ENCODE measurements at regions not wholly inside any gene's neighbourhood (a gene's known extent, or its start where the extent isn't known, plus 50 kb on each side); places are given as distances from the start of the nearest gene placed in this dataset.

DNA sequence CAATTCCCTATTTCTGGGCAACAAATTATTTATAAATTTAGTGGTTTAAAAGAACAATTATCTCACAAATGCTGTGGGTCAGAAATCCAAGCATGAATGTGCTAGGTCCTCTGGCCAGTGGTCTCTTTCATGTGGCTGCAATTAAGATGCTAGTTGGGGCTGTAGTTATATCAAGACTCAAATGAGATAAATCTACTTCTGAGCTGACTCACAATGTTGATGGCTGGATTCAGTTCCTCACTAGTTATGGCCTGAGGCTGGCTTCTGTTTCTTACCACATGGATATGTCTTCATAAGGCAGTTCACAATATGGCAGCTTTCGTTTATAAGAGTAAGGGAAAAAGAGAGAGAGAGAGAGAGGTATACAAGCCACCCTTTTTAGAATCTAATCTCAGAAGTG lies 717.0 kb downstream of the PRELID2 start:
- H3K9me3 ChIP-seq (replicated peaks in 1 of 11) = no peaks in the 10 kb centered on the region
- no peak overlapping the region for H3K9ac ChIP-seq
- H3K4me3 ChIP-seq = no peak overlapping the region
- no peaks in the 10 kb centered on the region for H4K20me1 ChIP-seq
- H3K4me1 ChIP-seq = no peaks in the 10 kb centered on the region
- no peaks in the 10 kb centered on the region for H3K36me3 ChIP-seq
- no peak overlapping the region for H3K27ac ChIP-seq
- TF ChIP-seq Cebpa-rat (IDR thresholded peaks at IDR 0.05) = no peak
- no peak overlapping the region for H3K4me2 ChIP-seq
- no peaks in the 10 kb centered on the region for H3K27me3 ChIP-seq

DNA sequence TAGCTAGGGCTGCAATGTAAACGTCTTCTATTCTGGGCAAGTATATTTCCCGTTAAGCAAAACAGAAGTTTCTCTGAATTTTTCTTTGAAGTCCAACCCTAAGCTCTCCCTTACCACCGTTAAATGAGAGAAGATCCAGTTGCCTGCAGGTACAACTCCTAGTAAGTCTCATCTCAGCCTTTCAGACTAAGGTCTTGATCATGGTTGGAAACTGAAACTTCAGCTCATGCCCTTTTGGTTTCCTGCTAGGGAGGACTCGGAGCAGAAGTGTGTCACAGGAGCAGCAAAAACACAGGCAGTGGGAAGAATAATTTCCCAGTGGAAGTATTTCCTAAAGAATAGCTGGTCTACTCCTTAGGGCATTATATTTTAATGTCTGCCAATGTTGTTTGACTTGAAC lies 717.9 kb downstream of the PRELID2 start:
- no peak for TF ChIP-seq Cebpa-rat (IDR thresholded peaks at IDR 0.05)
- Histone ChIP-seq H3K9ac (no peak overlapping the region), H3K4me1 (no peaks in the 10 kb centered on the region), H3K27ac (no peak overlapping the region), H3K4me2 (no peak overlapping the region), H3K9me3 (replicated peaks in 1 of 11) (no peaks in the 10 kb centered on the region), H3K36me3 (no peaks in the 10 kb centered on the region), H4K20me1 (no peaks in the 10 kb centered on the region), H3K4me3 (no peak overlapping the region), H3K27me3 (no peaks in the 10 kb centered on the region)

DNA sequence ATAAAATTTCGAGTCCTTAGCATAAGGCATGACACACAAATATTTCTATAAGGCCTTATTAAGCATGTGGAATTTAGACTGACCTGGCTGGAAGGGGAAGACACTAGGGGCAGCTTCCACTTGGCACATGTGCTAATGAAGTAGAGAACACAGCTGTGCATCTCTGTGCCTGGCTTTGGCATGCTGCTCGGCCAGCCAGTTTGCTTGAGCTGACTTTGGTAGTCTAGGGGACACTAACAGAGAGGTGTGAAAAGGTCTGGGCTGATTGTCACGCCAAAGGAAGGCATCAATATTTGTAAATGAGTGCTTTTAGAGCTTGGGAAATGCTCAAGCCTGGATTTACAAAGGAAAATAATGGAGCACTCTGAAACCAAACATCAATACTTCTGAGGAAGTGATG lies 723.7 kb downstream of the PRELID2 start:
- H3K27me3 ChIP-seq = no peaks in the 10 kb centered on the region
- H3K36me3 ChIP-seq = no peaks in the 10 kb centered on the region
- H3K9ac ChIP-seq = no peak overlapping the region
- no peaks in the 10 kb centered on the region for H3K9me3 ChIP-seq (replicated peaks in 1 of 11)
- H4K20me1 ChIP-seq = no peaks in the 10 kb centered on the region
- no peak overlapping the region for H3K4me2 ChIP-seq
- no peak overlapping the region for H3K4me3 ChIP-seq
- no peak for TF ChIP-seq Cebpa-rat (IDR thresholded peaks at IDR 0.05)
- no peaks in the 10 kb centered on the region for H3K4me1 ChIP-seq
- no peak overlapping the region for H3K27ac ChIP-seq

DNA sequence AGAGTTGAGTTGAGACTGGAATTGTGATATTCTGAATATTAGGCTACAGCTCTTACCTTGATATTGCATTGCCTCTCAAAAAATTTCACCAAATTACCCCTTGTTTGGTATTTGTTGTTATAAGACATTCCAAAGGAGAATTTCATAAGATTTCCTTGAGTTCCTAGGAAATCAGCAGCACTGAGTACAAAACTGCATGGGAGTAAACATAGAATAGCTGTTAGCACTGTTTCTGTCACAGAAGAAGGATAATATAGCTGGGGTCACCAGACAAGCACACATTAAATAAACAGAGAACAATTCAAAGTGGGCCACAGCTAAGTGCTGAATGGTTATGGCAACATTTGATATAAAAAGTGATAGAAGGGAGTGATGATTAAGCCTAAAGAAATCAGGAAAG lies 724.3 kb downstream of the PRELID2 start:
- H3K36me3 ChIP-seq = no peaks in the 10 kb centered on the region
- H3K4me2 ChIP-seq = no peak overlapping the region
- no peaks in the 10 kb centered on the region for H3K4me1 ChIP-seq
- H3K27me3 ChIP-seq = no peaks in the 10 kb centered on the region
- no peak for TF ChIP-seq Cebpa-rat (IDR thresholded peaks at IDR 0.05)
- no peaks in the 10 kb centered on the region for H3K9me3 ChIP-seq (replicated peaks in 1 of 11)
- H3K27ac ChIP-seq = no peak overlapping the region
- H3K9ac ChIP-seq = no peak overlapping the region
- no peak overlapping the region for H3K4me3 ChIP-seq
- no peaks in the 10 kb centered on the region for H4K20me1 ChIP-seq

DNA sequence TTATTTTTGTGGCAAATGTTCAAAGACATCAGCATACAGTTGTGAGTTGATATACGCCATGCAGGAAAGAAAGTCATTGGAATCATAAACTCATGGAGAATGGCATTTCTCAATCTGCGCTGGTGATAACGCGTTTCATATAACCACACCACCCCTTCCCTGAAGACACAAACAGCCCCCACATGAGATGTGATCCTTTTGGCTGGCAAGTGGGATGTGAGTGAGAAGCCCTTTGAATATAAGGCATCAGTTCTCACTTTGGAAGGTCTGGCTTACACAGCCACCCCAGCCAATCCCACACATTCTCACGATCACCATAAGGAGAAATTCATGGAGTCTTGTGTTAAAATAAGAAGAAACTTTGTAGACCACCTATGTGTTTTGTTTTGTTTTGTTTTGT lies 725.0 kb downstream of the PRELID2 start:
- Histone ChIP-seq H3K9me3 (replicated peaks in 1 of 11) (no peaks in the 10 kb centered on the region), H3K27ac (no peak overlapping the region)
- TF ChIP-seq Cebpa-rat (IDR thresholded peaks at IDR 0.05) = no peak

GRCh38 chr5:145105384-145105783 lies 729.8 kb downstream of the PRELID2 start:
- Histone ChIP-seq H4K20me1 (no peaks in the 10 kb centered on the region), H3K27ac (no peak overlapping the region), H3K4me2 (no peak overlapping the region), H3K4me3 (no peak overlapping the region), H3K9me3 (replicated peaks in 1 of 11) (no peaks in the 10 kb centered on the region), H3K36me3 (no peaks in the 10 kb centered on the region), H3K27me3 (no peaks in the 10 kb centered on the region), H3K4me1 (no peaks in the 10 kb centered on the region), H3K9ac (no peak overlapping the region)
- no peak for TF ChIP-seq Cebpa-rat (IDR thresholded peaks at IDR 0.05)

More for the DNA sequence above, 725.0 kb downstream of the PRELID2 start:
- H3K36me3 ChIP-seq = no peaks in the 10 kb centered on the region
- no peak overlapping the region for H3K9ac ChIP-seq
- no peaks in the 10 kb centered on the region for H4K20me1 ChIP-seq
- H3K27me3 ChIP-seq = no peaks in the 10 kb centered on the region
- no peaks in the 10 kb centered on the region for H3K4me1 ChIP-seq
- no peak overlapping the region for H3K4me3 ChIP-seq
- H3K4me2 ChIP-seq = no peak overlapping the region

DNA sequence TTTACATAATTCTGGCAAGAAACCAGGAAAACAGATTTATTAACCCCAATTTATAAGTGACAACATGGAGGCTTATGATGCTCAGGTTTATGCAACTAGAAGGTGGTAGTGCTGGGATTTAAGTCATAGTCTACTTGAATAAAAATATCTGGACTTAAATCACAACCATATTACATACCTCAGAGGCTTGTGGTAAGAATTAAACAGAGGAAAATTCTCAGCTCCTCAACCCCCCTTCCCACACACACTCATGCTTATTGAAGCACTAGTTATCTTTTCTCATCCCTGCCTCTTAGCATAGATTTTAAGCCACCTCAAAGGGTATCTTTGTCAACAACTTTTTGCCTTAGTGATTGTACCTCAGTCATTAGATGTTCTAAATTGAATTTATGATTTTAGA lies 731.0 kb downstream of the PRELID2 start:
- H3K9me3 ChIP-seq (replicated peaks in 1 of 11) = no peaks in the 10 kb centered on the region
- H3K27ac ChIP-seq = no peak overlapping the region
- no peaks in the 10 kb centered on the region for H3K27me3 ChIP-seq
- no peaks in the 10 kb centered on the region for H3K4me1 ChIP-seq
- no peak overlapping the region for H3K4me3 ChIP-seq
- H3K36me3 ChIP-seq = no peaks in the 10 kb centered on the region
- no peak overlapping the region for H3K4me2 ChIP-seq
- no peaks in the 10 kb centered on the region for H4K20me1 ChIP-seq
- H3K9ac ChIP-seq = no peak overlapping the region
- no peak for TF ChIP-seq Cebpa-rat (IDR thresholded peaks at IDR 0.05)

DNA sequence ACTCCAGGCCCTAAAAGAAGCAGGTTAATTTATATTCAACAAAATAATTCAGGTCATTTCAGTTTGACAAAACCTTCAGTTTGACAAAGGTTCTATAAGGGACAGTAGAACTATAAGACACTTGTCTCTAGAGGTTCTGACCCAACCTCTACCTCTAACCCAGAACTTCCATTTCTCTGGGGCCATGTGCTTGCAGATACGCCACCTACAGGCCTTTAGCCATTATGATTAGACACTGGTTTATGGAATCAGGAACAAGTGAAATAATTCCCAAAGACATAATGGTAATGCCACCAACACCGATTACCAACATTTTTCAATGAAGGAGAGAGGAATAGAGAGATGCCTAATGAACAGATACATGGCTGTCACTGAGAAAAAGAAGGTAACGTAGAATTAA lies 733.9 kb downstream of the PRELID2 start:
- Histone ChIP-seq H3K9me3 (replicated peaks in 1 of 11) (no peaks in the 10 kb centered on the region), H3K27me3 (no peaks in the 10 kb centered on the region), H3K36me3 (no peaks in the 10 kb centered on the region), H4K20me1 (no peaks in the 10 kb centered on the region), H3K4me2 (no peak overlapping the region), H3K4me3 (no peak overlapping the region), H3K4me1 (no peaks in the 10 kb centered on the region), H3K27ac (no peak overlapping the region), H3K9ac (no peak overlapping the region)
- TF ChIP-seq Cebpa-rat (IDR thresholded peaks at IDR 0.05) = no peak

- H3K9me3 ChIP-seq (replicated peaks in 1 of 11) = peaks cover 0 to 5% (median 0%) of the 10 kb centered on the region in 11 experiments; a peak in 2 of 22 replicates
- no peak overlapping the region for H3K9ac ChIP-seq
- H3K4me3 ChIP-seq = no peak overlapping the region
- no peaks in the 10 kb centered on the region for H3K4me1 ChIP-seq
- no peak overlapping the region for H3K27ac ChIP-seq
- no peak overlapping the region for H3K4me2 ChIP-seq
- TF ChIP-seq Cebpa-rat (IDR thresholded peaks at IDR 0.05) = no peak
- no peaks in the 10 kb centered on the region for H4K20me1 ChIP-seq
- no peaks in the 10 kb centered on the region for H3K36me3 ChIP-seq
- H3K27me3 ChIP-seq = no peaks in the 10 kb centered on the region
Measured at GRCh38 chr5:145090115-145090514, 745.0 kb downstream of the PRELID2 start.

DNA sequence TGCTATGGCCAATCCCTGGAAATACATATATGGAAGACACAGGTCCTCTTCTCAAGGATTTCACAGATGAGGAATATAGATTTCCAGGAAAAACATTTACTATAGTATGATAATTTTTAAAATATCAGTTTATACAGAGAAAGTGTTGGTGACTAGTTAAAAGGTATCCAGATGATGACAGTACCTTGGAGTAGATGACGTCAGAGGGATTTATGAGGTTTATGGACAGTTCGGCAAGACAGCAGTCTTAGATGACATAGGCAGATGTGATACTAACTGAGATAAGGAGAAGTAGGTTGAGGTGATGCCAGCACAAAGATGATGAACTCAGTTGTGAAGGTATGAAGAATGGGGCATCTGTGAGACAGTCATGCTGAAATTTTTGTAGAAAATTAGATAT lies 750.3 kb downstream of the PRELID2 start:
- no peaks in the 10 kb centered on the region for H4K20me1 ChIP-seq
- H3K9me3 ChIP-seq (replicated peaks in 1 of 11) = no peaks in the 10 kb centered on the region
- no peaks in the 10 kb centered on the region for H3K27me3 ChIP-seq
- no peaks in the 10 kb centered on the region for H3K36me3 ChIP-seq
- no peak overlapping the region for H3K4me3 ChIP-seq
- H3K9ac ChIP-seq = no peak overlapping the region
- no peak for TF ChIP-seq Cebpa-rat (IDR thresholded peaks at IDR 0.05)
- H3K4me2 ChIP-seq = no peak overlapping the region
- no peak overlapping the region for H3K27ac ChIP-seq
- no peaks in the 10 kb centered on the region for H3K4me1 ChIP-seq

DNA sequence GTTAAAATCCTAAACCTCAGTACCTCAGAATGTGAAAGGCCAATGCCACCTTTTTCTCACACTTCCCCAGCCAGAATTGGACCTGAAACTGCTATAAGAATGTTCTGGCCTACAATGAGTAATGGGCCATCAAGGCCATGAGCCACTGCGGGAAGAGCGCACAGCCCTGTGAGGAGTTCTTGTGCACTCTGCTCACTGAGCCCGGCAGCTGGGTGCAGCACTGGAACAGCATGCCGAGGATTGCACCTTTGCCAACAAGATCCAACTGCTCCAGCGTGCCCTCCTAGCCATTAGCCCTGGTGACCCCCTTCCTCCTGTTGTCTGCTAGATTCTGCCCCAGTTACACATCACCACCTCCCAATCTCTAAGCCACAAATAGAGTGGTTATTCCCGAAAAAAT lies 758.1 kb downstream of the PRELID2 start:
- no peaks in the 10 kb centered on the region for H3K4me1 ChIP-seq
- no peaks in the 10 kb centered on the region for H3K9me3 ChIP-seq (replicated peaks in 1 of 11)
- TF ChIP-seq Cebpa-rat (IDR thresholded peaks at IDR 0.05) = no peak
- no peak overlapping the region for H3K4me3 ChIP-seq
- no peak overlapping the region for H3K9ac ChIP-seq
- H3K27me3 ChIP-seq = no peaks in the 10 kb centered on the region
- H3K4me2 ChIP-seq = no peak overlapping the region
- no peaks in the 10 kb centered on the region for H3K36me3 ChIP-seq
- H4K20me1 ChIP-seq = no peaks in the 10 kb centered on the region
- H3K27ac ChIP-seq = no peak overlapping the region

Data from BLaER1 treated with 17β-estradiol and CSF1 and Interleukin-3, amounts not matched to agents 10 nM and 100 nM (cell line).